Activated CD4-positive, CD25-positive, alpha-beta regulatory T cell (primary cell): ENCODE measurements at regions not wholly inside any gene's neighbourhood (a gene's known extent, or its start where the extent isn't known, plus 50 kb on each side); places are given as distances from the start of the nearest gene placed in this dataset.
"Not testable (repeated sequence)": the region's sequence is repeated elsewhere in the genome, so short reads cannot be mapped to it uniquely, and the experiment has no call there.

Source experiments
- DNase-seq, 4 experiments: peaks; one replicate each; lab custom pipeline; 2025; lab: John Stamatoyannopoulos, UW

GRCh38 chr1:91098299-91098906 is 76.6 kb upstream of the ZNF644 start:
- no peak for DNase-seq

DNA sequence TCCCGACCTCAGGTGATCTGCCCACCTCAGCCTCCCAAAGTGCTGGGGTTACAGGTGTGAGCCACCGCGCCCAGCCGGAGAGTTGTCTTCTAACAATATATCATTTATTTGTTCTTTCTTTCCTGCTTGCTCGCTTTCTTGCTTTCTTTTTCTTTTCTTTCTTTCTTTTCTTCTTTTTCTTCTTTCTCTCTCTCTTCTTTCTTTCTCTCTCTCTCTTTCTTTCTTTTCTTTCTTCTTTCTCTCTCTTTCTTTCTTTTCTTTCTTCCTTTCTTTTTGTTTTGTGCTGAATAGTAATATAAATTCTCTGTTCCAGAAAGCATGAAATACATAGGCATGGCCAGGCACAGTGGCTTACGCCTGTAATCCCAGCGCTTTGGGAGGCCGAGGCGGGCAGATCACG is 73.5 kb upstream of the ZNF644 start:
- not testable (repeated sequence) for DNase-seq

DNA sequence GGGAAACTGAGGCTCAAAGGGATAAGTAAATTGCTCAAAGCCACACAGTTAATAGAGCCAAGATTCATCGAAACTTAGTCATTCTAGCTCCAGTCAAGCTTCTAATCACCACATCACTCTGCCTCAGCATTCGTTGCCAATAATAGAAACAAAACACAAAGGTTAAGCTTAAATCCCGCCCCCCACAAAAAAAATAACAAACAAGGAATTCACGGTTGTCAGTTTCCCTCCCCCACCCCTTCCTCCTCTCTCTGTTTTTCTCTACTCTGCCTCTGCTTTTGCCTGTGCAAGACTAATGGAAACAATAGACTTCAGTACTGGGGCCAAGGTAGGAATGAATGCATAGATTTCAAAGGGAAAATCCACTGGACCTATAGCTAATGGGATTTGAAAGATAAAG is 70.7 kb upstream of the ZNF644 start:
- no peak for DNase-seq

- DNase-seq: no peak
Observed at GRCh38 chr1:91091812-91092211, 70.0 kb upstream of the ZNF644 start.

GRCh38 chr1:91080650-91081049 is 58.8 kb upstream of the ZNF644 start:
- DNase-seq: no peak

- no peak for DNase-seq
Observed at GRCh38 chr1:91078859-91079258, 57.0 kb upstream of the ZNF644 start.

DNA sequence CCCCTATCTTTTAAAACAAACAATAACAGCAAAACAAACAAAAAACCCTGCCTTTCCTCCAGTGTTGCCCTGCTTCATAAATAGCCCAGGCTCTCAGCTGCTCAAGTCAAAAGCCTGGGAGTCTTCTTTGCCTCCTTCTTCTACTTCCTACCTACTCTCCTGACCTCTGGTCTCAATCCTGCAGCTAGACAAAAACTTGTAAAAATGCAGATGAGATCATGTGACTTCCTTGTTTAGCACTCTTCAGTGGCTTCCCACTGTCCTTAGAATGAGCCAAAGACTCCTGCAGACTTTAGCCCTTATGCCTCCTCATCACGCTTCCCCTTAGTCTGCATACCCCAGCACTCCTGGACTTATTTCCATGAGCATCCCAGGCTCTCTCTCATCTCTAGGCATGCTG is 55.0 kb upstream of the ZNF644 start:
- DNase-seq: no peak

DNA sequence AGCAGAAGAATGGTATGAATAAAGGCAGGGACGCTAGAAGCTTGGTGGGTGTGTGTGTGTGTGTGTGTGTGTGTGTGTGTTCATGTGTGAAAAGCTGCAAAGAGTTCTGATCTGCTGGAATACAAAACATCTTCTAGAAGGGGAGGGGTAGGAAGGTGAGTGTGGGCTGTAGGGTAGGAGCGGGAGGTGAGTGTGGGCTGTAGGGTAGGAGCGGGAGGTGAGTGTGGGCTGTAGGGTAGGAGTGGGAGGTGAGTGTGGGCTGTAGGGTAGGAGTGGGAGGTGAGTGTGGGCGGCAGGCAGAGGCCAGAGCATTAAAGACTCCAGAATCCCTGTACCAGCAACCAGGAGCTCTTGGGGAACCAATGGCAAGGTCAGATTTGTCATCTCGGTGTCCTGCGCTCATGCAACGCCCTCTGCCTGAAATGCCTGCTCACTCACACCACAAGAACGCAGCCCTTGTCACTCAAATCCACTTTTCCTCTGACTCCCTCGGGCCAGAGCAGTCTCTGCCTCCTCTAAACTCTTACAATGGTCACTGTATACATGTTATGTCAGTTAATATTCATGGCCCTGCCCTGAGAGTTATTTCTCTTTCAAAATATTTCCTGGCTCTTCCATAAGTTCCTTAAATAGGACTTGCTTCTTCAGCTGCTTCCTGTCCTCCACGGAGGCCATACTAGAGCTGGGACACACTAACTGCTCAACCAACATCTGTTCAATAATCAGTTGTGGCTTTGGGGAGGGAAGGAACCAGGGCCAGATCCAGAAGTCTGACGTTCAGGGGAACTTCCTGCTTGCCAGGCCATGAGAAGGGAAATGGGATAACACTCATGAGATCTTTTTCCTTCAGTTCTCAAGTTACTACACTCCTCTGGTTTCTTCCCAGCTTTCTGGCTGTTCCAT is 53.6 kb upstream of the ZNF644 start:
- DNase-seq: no peak

DNA sequence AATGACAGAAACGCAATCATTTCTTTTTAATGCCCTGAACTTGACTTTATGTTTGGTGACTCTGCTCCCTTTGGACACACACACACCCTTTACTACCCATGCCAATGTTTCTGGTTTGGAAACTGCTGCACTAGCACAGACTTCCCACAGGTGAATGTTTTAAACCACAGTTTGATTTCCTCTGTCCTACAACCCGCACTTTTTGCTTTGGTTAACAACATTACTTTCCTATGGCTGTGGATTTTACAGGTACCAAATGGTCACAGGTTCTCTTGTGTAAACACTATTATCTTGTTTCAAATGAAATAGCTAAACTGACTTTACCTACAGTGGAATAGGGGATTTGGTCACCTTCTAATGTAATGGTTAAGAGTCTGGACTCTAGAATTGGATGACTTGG is 51.5 kb upstream of the ZNF644 start:
- no peak for DNase-seq

DNA sequence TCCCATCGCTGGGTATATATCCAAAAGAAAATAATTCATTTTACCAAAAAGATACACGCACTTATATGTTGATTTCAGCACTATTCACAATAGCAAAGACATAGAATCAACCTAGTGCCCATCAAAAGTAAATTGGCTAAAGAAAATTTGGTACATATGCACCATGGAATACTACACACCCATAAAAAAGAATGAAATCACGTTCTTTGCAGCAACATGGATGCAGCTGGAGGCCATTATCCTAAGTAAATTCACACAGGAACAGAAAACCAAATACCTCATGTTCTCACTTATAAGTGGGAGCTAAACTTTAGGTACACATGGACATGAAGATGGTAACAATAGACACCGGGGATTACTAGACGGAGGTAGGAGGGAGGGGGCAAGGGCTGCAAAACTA is 50.0 kb upstream of the ZNF644 start:
- no peak for DNase-seq
